GM19035 (cell line): ENCODE measurements at regions not wholly inside any gene's neighbourhood (a gene's known extent, or its start where the extent isn't known, plus 50 kb on each side); places are given as distances from the start of the nearest gene placed in this dataset.
"Not testable (repeated sequence)": the region's sequence is repeated elsewhere in the genome, so short reads cannot be mapped to it uniquely, and the experiment has no call there.

Source experiments
- ATAC-seq: cut with Tn5 transposase; IDR thresholded peaks from one replicate; pipeline ENCODE4 v1.9.1; 2021; ENCODE audit not compliant: unreplicated experiment

DNA sequence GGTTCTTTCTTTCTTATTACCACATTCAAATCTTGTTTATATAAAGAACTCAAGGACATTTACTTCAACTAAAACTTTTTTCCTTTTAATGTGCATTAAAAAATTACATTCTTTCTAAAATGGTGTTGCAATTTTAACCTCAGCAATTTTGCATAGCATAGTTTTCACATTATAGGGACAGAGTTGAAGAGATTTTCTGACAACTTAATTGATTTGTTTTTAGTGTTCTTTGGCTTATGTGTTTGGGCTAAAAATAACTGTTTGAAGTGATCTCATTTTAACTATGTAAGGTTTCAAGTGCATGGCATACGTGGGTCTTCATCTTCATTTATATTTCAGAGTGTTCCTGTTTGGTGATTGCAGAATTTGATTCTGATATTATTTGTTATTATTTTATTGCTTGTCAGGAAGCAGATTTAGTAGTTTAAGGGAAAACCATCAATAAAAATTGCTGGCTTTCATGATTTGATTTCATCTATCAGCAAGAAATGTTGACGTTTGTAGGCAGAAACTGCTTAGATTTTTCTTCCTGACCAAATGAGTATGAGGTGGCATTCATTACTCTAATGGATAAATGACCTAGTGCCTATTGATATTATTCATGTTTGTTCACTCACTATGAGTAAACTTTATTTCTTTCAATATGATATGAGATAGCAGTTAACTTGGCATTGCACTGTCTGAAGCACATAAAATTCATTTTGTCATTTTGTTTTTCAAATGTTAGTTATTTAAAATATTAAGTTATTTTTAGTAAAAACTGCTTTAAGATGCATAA is 398.4 kb downstream of the NUP35 start:
- no peak for ATAC-seq

DNA sequence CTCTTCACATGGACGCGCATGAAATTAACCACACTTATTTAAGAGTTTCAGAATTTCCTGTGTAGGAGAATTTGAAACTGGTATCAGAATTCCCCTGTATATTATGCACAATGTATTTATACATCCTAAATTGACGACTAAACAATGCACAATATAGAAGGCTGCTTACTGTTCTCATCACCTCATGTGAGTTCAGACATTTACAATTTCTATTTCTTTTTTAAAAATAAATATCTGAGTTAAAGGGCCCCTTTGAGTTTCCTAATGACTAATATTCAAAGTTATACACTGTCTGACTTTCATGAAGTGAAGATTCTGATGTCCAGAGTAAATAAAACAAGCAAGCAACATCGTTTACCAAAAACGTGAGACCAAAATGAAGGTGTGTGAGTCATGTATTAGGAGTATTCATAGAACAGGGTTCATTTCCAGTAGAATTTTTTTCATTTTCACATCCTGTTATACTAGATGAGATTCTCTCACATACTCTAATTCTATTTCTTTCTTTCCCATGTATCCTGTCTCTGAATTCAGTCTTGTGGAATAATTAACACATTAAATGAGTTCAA is 406.2 kb downstream of the NUP35 start:
- peak; percentile 71 for ATAC-seq

DNA sequence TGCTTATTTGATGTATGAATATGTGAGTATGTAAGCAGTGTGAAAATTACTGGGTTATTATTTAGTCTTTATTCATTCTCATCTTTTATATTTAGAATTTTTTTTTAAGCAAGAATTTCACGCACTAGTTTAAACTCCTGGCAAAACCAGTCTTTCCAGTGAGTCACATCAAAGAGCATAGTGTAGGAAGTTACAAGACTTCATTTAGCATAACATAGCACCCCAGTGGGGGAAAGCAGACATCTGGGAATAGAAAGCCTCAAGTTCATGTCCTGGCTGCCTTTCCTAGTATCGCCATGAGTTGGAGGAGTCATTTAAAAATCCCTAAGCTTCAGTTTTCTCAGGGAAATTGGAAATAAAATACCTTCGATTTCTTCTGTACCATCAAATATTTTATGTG is 408.3 kb downstream of the NUP35 start:
- no peak for ATAC-seq

DNA sequence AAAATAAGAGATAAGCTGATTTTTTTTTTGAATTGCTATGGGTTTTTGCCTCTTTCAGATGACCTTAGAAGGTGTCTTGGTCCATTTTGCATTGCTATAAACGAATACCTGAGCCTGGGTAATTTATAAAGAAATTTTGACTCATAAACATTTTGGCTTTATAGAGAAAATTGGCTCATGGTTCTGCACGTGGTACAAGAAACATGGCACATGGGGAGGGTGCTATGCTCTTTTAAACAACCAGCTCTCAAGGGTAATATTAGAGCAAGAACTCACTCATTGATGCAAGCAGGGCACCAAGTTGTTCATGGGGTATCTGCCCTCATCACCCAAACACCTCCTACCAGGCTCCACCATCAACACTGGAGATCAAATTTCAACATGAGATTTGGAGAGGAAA is 408.8 kb downstream of the NUP35 start:
- no peak for ATAC-seq

DNA sequence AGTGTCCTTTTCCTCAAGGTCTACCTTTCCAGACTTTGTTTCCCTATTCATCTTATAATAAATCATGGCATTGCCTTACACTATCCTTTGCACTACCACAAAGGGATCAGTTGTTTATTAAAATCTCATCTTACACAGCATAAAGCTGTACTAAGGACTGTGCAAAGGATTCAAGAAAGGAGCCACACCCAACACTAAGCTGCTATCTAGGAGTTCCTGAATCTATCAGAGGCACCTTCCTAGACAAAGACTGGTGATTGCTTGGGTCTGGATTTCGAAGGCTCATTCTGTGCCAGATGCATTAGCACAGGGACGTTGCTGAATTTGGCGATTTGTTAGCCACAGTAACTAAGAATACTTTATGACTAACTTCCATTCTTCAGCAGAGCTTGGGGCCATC is 412.0 kb downstream of the NUP35 start:
- ATAC-seq: no peak

GRCh38 chr2:183536714-183537113 is 412.5 kb downstream of the NUP35 start:
- ATAC-seq: no peak

DNA sequence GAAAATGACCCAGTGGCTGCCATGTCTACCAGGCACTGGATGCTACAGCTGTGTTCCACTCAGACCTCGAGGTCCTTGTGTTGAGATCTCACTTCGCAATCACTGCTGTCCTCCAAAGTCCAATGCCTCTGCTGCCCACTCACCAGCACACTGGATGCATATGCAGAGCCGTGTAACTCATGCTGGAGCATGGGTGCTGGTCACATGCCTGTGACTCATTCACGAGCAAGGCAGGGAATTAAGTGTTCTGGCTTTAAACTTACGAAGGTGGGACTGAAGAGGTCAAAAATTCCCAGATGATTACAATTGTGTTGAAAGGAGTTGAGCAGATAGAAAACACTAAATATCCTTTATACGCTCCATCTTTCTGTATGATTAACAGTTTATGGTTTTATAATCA is 417.5 kb downstream of the NUP35 start:
- ATAC-seq: no peak

- no peak for ATAC-seq
These were observed 418.4 kb downstream of the NUP35 start for GRCh38 chr2:183542606-183543005.

GRCh38 chr2:183543222-183543621 is 419.0 kb downstream of the NUP35 start:
- ATAC-seq: peak; percentile 17

DNA sequence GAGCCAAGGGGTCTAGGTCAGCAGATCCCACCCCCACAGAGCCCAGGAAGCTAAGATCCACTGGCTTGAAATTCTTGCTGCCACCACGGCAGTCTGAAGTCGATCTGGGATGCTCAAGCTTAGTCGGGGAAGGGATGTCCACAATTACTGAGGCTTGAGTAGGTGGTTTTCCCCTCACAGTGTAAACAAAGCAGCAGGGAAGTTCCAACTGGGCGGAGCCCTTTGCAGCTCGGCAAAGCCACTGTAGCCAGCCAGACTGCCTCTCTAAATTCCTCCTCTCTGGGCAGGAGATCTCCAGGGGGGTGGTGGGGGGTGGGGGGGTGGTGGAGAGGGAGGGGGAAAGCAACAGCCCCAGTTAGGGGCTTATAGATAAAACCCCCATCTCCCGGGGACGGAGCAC is 419.5 kb downstream of the NUP35 start:
- ATAC-seq: peak; percentile 90

- ATAC-seq: not testable (repeated sequence)
These were observed 422.5 kb downstream of the NUP35 start for GRCh38 chr2:183546560-183547350.

DNA sequence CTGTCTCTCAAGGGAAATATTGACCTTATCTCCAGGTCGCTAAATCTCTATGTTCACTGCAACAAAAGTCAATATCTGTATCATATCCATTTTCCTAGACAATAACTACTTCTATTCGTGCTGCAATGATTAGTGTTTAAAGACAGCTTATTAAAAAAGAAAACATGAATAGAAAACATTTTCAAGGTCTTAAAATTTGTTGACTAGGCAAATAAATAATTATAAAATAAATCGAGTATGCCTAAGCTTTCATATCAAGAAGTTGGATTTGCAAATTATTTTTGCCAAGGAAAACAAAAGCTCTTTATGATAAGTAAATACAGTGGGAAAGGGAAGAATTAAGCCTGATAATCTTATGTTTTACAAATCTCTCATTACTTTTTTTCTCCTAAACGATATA is 428.5 kb downstream of the NUP35 start:
- no peak for ATAC-seq

DNA sequence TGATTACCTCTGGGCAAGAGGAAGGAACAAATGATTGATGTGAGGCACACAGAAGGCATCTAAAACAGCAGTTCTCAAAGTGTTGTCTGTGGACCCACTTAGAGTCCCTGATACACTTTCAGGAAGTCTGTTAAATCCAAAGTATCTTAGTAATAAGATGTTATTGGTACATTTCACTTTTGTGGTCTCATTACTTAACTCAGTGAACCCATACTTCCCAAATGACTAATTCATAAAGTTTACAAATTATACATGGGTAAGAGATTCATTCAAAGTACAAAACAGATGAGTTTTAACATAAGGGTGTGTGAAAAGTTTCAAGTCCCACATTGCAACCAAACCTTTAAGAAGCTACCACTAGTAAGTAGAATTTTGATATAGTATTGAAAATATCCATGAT is 440.5 kb downstream of the NUP35 start:
- no peak for ATAC-seq

DNA sequence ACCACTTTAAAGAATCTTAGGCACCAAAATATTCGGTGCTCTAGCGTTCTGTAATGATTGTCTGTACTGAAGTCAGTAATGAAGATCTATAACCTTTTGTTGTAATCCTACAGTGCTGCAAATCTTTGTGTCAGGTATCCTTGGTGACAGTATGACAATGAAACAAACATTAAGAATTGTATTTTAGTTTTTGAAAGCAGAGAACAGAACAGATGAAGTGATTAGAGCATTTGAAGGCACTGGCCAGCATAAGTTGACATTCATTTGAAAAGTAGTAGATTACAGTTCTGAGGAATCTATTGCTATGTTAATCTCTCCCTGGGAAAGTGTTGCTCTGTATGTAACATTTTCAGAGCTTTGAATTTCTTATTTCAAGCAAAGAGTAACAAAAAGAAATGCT is 451.2 kb downstream of the NUP35 start:
- ATAC-seq: no peak

- ATAC-seq: no peak
These were observed 455.4 kb downstream of the NUP35 start for GRCh38 chr2:183579686-183580085.

DNA sequence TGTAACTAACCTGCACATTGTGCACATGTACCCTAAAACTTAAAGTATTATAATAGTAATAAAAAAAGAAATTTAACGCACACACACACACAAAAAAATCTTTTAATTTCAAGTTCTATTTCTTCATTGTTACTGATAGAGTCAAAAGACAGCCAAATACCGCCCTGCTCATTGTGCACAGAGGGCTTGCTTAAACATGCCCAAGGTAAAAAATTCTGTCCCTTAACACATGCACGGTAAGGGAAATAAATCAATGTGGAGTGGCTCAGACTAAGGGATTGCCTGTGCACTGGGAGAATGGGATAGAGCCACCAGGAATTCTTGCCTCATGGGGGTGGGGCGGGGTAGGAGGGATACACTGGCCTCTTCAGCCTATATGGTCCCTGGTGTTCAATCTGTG is 468.0 kb downstream of the NUP35 start:
- no peak for ATAC-seq

DNA sequence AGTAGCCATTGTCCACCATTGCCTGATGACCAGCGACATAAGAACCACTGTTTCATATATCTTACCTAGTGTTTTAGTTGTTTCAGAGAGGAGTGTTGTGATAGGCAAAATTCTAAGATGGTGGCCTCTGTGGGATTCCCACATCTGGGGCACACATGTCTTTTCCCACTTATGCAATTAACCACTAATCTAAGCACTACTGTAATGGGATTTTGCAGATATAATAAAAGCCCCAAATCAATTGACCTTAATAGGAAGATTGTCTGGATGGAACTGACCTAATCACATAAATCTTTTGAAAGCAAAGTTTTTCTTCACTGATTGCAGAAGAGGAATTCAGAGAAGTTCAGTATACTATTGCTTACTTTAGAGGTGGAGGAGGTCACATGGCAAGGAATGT is 469.9 kb downstream of the NUP35 start:
- ATAC-seq: no peak

- no peak for ATAC-seq
These were observed 473.6 kb downstream of the NUP35 start for GRCh38 chr2:183597841-183598240.

DNA sequence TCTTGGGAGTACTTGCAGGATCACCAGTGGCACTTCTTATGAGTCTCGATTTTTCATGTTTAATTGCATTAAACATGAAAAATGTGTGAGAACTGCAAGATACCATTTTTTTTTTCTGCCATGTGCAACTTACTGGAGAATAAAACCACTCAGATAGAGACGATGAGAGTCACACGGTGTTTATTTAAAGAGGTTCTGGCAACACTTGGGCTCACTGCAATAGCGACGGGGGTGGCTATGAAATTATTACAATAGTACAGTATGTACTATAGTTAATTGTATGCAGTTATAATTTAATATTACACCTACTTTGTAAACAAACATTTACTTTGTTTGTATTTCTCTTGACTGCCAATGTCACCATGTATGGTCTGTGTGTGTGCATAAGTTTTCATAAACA is 479.8 kb downstream of the NUP35 start:
- no peak for ATAC-seq

DNA sequence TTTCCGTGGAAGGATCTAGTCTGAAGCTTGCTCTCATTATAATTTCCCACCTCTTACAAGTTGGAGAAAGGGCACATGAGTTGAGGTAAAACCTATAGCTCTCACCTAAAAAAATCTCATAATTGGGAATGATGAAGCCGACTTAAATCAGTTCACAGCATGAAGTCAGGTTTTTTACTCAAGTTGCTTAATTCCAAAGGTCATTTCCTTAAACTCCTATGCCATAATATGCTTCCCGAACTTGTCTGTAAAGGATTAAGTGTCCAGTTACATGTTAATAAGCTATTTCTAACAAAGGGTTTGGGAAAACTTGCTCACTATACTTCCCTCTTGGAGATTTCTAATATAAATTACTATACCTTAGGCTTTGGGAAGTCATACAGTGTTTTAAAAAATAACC is 481.2 kb downstream of the NUP35 start:
- ATAC-seq: no peak

DNA sequence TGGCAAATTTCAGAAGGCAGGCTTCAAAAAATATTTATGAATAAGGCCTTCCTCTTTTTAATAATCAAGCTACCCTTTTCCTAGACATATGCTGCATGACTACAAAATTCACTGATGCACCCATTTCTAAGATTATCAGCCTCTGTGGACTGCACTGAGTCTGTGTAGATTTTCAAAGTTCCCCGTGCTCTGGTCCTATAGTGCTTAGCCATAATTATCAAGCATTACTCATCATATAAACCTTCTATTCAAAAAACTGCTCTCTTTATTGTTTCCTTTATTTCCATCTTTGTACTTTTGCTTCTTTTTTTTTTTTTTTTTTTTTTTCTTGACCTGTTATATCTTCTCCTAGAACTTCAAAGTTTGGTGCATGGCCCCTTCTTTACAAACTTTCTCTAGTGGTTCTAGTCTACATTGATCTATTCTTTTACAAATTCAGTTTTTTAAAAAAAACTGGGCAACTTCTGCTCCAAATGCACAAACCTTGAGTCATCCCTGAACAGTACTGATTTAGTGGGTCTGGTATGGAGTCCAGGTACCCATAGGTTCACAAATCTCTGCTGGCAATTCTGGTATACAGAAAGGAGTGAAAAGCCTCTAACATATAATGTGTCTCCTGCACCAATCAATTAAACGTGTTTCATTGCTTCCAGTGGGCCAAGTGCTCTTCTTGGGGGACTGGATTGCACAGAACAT is 481.9 kb downstream of the NUP35 start:
- no peak for ATAC-seq

DNA sequence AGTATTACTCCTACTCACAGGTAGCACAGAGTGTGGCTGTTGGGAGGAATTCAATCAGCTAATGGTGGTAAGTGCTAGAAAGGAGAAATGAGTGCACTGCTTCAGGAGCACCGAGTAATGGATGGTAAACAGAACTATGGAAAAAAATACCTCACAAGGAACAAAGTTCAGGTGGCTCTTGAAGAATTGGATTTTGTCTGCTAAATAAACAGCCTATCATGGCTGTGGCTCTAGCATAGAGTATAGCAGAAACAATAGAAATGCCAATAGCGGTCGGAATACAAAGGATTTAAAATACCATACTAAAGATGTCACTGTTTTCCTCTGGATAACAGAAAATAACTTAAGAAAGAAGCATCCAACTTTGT is 482.5 kb downstream of the NUP35 start:
- ATAC-seq: no peak
